DND-41 (cell line): ENCODE measurements at regions not wholly inside any gene's neighbourhood (a gene's known extent, or its start where the extent isn't known, plus 50 kb on each side); places are given as distances from the start of the nearest gene placed in this dataset.

Experiments used
- ATAC-seq: fragments of 200-7000 bp; cut with Tn5 transposase; 3 replicates; pipeline ENCODE4 v1.9.1; 2021; ENCODE audit warnings: low read depth; ENCODE audit not compliant: insufficient read depth
- DNase-seq: peaks from one replicate; pipeline ENCODE4 v3.0.0-alpha.2; 2020
- H2AFZ ChIP-seq: 2 replicates; pipeline ENCODE4 v1.6.0; 2012; ENCODE audit warnings: low read depth, low read length
- H3K27ac ChIP-seq: 2 replicates; pipeline ENCODE4 v1.5.1; 2012; ENCODE audit warnings: low read length, inconsistent platforms
- H3K27me3 ChIP-seq: fragments of 200-600 bp; sonication (generic); 2 replicates; pipeline ENCODE4 v1.6.0; 2012; ENCODE audit warnings: low read length, mild to moderate bottlenecking, inconsistent platforms; ENCODE audit not compliant: insufficient read depth, poor library complexity
- H3K36me3 ChIP-seq: 2 replicates; pipeline ENCODE4 v1.5.1; 2012; ENCODE audit warnings: low read length, inconsistent platforms; ENCODE audit not compliant: insufficient read depth
- H3K4me1 ChIP-seq: 2 replicates; pipeline ENCODE4 v1.5.1; 2012; ENCODE audit warnings: mild to moderate bottlenecking, low read length; ENCODE audit not compliant: insufficient read depth
- H3K4me2 ChIP-seq: 2 replicates; pipeline ENCODE4 v1.6.0; 2012; ENCODE audit warnings: mild to moderate bottlenecking, moderate library complexity, low read length, inconsistent platforms; ENCODE audit not compliant: insufficient read depth
- H3K4me3 ChIP-seq, 2 experiments: fragments of 200-600 bp in 1 of 2; shearing (Covaris generic) in 1 of 2; 2 replicates each; pipeline ENCODE4 v1.5.1; 2012 to 2016; ENCODE audit warnings: inconsistent platforms in 2 of 2, low read length in 2 of 2, mild to moderate bottlenecking in 2 of 2, low read depth in 1 of 2, moderate library complexity in 1 of 2
- H3K79me2 ChIP-seq: 2 replicates; pipeline ENCODE4 v1.6.0; 2012; ENCODE audit warnings: low read length, inconsistent platforms; ENCODE audit not compliant: insufficient read depth
- H3K9ac ChIP-seq: 2 replicates; pipeline ENCODE4 v1.6.0; 2012; ENCODE audit warnings: low read depth, mild to moderate bottlenecking, inconsistent platforms, low read length, moderate library complexity
- H3K9me3 ChIP-seq: 2 replicates; pipeline ENCODE4 v1.5.1; 2012; ENCODE audit warnings: low read length, moderate library complexity, mild to moderate bottlenecking, inconsistent platforms; ENCODE audit not compliant: insufficient read depth, severe bottlenecking
- H4K20me1 ChIP-seq: 2 replicates; pipeline ENCODE4 v1.6.0; 2012; ENCODE audit warnings: low read length; ENCODE audit not compliant: insufficient read depth
- EZH2 ChIP-seq: IDR thresholded peaks from 3 replicates; pipeline ENCODE4 v1.6.1; 2012; ENCODE audit warnings: borderline replicate concordance, low read depth, mild to moderate bottlenecking, moderate library complexity, low read length, inconsistent platforms; ENCODE audit not compliant: severe bottlenecking
- TF ChIP-seq, protein P1 (sequence below): IDR thresholded peaks from 2 replicates; pipeline ENCODE4 v1.5.1; 2012; ENCODE audit warnings: borderline replicate concordance, low read length, moderate library complexity, mild to moderate bottlenecking; ENCODE audit not compliant: poor library complexity, severe bottlenecking; ENCODE audit errors: extremely low read depth

DNA sequence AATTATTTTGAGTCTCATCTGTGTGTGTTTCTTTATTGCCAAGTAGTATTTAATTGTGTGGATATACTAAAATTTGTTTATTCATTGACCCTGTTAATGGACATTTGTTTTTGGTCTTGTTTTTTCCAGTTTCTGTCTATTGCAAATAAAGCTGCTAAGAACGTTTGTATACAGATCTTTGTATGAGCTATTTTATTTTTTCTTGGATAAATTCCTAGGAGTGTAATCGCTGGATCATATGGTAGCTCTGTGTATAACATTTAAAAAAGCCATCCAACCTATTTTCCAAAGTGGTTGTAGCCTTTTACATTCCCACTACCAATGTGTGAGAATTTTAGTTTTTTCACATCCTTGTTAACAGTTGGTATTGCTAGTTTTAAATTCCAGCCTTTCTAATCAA is 382.7 kb upstream of the USP24 start:
- Histone ChIP-seq H3K27me3 (peaks cover 4% of the 10 kb centered on the region), H3K9ac (no peak overlapping the region), H3K27ac (no peak overlapping the region), H3K4me3 (no peak overlapping the region), H3K9me3 (no peaks in the 10 kb centered on the region), H3K4me1 (no peaks in the 10 kb centered on the region), H3K36me3 (no peaks in the 10 kb centered on the region), H3K4me2 (no peak overlapping the region), H3K79me2 (no peaks in the 10 kb centered on the region), H2AFZ (no peak overlapping the region), H4K20me1 (no peaks in the 10 kb centered on the region)
- TF ChIP-seq, protein P1, sequence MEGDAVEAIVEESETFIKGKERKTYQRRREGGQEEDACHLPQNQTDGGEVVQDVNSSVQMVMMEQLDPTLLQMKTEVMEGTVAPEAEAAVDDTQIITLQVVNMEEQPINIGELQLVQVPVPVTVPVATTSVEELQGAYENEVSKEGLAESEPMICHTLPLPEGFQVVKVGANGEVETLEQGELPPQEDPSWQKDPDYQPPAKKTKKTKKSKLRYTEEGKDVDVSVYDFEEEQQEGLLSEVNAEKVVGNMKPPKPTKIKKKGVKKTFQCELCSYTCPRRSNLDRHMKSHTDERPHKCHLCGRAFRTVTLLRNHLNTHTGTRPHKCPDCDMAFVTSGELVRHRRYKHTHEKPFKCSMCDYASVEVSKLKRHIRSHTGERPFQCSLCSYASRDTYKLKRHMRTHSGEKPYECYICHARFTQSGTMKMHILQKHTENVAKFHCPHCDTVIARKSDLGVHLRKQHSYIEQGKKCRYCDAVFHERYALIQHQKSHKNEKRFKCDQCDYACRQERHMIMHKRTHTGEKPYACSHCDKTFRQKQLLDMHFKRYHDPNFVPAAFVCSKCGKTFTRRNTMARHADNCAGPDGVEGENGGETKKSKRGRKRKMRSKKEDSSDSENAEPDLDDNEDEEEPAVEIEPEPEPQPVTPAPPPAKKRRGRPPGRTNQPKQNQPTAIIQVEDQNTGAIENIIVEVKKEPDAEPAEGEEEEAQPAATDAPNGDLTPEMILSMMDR = no peak
- no peak for TF ChIP-seq EZH2
- no peak for DNase-seq
- no peak for ATAC-seq

GRCh38 chr1:55594701-55595100 is 379.5 kb upstream of the USP24 start:
- no peak overlapping the region for H3K4me2 ChIP-seq
- DNase-seq (no peak), ATAC-seq (no peak)
- no peaks in the 10 kb centered on the region for H3K4me1 ChIP-seq
- H2AFZ ChIP-seq = no peak overlapping the region
- no peaks in the 10 kb centered on the region for H3K79me2 ChIP-seq
- no peak overlapping the region for H3K27ac ChIP-seq
- no peaks in the 10 kb centered on the region for H4K20me1 ChIP-seq
- H3K36me3 ChIP-seq = no peaks in the 10 kb centered on the region
- H3K9ac ChIP-seq = no peak overlapping the region
- no peaks in the 10 kb centered on the region for H3K9me3 ChIP-seq
- peaks cover 4% of the 10 kb centered on the region for H3K27me3 ChIP-seq
- no peak overlapping the region for H3K4me3 ChIP-seq
- TF ChIP-seq EZH2 = no peak
- TF ChIP-seq, protein P1 = no peak

- H3K9ac ChIP-seq = no peak overlapping the region
- H3K4me1 ChIP-seq = no peaks in the 10 kb centered on the region
- H3K79me2 ChIP-seq = no peaks in the 10 kb centered on the region
- no peak overlapping the region for H2AFZ ChIP-seq
- H3K27ac ChIP-seq = no peak overlapping the region
- H3K36me3 ChIP-seq = no peaks in the 10 kb centered on the region
- H3K4me2 ChIP-seq = no peak overlapping the region
- peaks cover 4% of the 10 kb centered on the region for H3K27me3 ChIP-seq
- H4K20me1 ChIP-seq = no peaks in the 10 kb centered on the region
- no peak overlapping the region for H3K4me3 ChIP-seq
- ATAC-seq = no peak
- no peak for TF ChIP-seq EZH2
- TF ChIP-seq, protein P1 = no peak
- no peak for DNase-seq
- H3K9me3 ChIP-seq = no peaks in the 10 kb centered on the region
Measured at GRCh38 chr1:55593298-55593697, 378.1 kb upstream of the USP24 start.

- TF ChIP-seq, protein P1 = no peak
- no peak overlapping the region for H3K9ac ChIP-seq
- no peaks in the 10 kb centered on the region for H3K4me1 ChIP-seq
- H3K27ac ChIP-seq = no peak overlapping the region
- no peaks in the 10 kb centered on the region for H4K20me1 ChIP-seq
- peaks cover 4% of the 10 kb centered on the region for H3K27me3 ChIP-seq
- H3K79me2 ChIP-seq = no peaks in the 10 kb centered on the region
- no peaks in the 10 kb centered on the region for H3K9me3 ChIP-seq
- DNase-seq (no peak), ATAC-seq (no peak)
- H3K4me3 ChIP-seq = no peak overlapping the region
- H3K36me3 ChIP-seq = no peaks in the 10 kb centered on the region
- H2AFZ ChIP-seq = no peak overlapping the region
- no peak overlapping the region for H3K4me2 ChIP-seq
Measured at GRCh38 chr1:55592122-55592521, 377.0 kb upstream of the USP24 start.
